CD4-positive, alpha-beta T cell treated with Interleukin-2 at 100 ng/mL for 4 hours (primary cell): ENCODE measurements at regions not wholly inside any gene's neighbourhood (a gene's known extent, or its start where the extent isn't known, plus 50 kb on each side); places are given as distances from the start of the nearest gene placed in this dataset.
"Not testable (repeated sequence)": the region's sequence is repeated elsewhere in the genome, so short reads cannot be mapped to it uniquely, and the experiment has no call there.

Source experiments
- DNase-seq: peaks from one replicate; pipeline ENCODE4 v3.0.0-alpha.2; 2020; ENCODE audit warnings: low spot score

GRCh38 chr12:67716817-67717216 lies 68.3 kb downstream of the DYRK2 start:
- DNase-seq, result no peak

- not testable (repeated sequence) for DNase-seq
Observed at GRCh38 chr12:67719303-67719702, 70.8 kb downstream of the DYRK2 start.

DNA sequence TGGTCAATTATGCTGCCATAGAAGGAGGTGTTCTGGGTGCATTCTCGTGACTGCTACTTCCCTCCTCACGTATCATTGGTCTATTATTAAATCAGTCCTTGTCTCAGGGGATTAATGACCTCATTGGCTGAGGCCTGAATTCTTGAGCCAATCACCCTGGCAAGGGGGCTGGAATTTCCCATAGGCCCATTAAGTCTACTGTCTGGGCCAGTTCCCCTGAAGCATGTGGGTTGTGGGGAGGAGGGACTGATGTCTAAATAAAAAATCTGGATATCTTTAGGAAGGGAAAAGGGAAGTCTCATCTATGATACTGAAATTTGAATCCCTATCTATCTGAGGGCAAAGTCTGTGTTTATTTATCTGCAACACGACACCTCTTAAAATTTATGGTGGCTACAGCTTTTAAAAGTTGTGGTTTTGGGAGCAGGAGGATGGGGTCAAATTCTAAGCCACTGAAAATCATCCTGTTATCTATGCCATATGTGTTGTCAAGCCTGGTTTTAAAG lies 71.9 kb downstream of the DYRK2 start:
- no peak for DNase-seq

GRCh38 chr12:67721248-67721647 lies 72.7 kb downstream of the DYRK2 start:
- DNase-seq, result no peak

DNA sequence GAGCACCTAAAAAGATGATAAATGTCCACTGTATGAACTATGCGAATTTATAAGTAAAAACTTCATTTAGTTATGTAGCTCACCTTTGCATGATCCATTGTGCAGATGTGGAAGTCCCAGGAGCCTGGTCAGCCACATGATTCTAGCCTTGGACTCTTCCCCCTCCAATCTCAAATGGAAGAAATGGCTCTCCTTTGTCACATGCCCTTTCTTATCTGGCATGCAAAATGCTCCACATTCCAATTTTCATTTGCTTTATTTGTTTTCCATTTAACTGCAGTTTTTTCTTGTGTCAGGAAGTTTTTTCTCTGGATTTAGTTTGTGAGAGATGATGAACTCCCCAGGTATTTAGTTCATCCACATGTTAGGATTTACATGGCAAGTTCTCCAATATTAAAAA lies 73.8 kb downstream of the DYRK2 start:
- DNase-seq, result no peak

DNA sequence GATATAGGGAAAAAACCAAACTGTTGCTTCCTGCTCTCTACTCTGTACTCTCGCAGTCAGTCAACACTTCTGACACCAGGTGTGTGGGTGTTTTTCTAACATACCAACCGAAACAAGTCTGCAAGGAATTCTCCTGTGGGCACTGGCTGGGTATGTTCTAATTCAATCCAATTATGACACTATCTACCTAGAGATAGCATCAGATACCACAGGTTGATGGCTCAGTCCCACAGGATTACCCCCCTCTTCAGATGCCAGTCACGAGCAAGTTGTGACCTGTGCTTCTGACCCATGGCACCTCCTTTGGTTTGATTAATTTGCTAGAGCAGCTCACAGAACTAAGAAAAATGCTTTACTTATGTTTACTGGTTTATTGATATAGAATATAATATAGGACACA lies 78.3 kb downstream of the DYRK2 start:
- no peak for DNase-seq

DNA sequence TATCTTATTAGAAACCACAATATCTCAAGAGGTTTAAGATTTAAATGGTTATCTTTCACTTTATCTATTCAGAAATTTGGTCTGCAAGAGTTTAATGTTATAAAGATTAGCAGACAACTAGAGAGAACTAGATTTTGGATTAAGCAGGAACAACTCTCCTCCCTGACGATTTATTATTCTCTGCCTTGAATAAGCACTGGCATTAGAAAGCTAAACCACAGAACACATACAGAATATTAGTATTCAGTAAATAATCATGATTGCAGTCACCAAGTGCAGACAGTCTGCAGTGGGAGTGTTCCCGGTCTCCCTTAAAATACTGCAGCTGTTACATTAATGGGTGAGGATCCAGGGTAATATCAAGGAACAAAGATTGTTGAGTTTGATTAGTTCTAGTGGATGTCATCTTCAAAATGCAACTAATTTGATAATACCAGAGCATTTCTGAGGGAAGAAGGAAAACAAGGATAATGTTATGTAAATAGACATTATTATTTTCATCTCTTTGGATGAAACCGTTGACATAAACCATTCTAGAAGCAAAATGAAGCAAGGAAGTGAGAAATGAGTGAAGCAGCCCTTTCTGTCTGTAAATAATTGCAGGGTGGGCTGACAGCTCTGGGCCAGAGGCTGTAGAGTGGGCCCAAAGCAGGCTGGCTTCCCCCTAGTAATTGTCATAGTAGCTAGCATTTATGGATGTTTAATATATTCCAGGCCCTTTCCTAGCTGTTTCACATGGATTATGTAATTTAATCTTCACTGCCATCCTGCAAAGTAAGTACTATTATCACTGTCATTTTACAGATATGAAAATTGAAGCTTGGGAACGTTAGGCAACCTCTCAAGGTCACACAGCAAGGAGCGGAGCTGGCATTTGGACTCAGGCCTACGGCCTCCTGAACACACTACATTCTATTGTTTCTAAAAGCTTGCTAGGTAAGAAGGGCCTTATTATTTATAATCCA lies 79.4 kb downstream of the DYRK2 start:
- no peak for DNase-seq

GRCh38 chr12:67732857-67733256 lies 84.3 kb downstream of the DYRK2 start:
- no peak for DNase-seq

DNA sequence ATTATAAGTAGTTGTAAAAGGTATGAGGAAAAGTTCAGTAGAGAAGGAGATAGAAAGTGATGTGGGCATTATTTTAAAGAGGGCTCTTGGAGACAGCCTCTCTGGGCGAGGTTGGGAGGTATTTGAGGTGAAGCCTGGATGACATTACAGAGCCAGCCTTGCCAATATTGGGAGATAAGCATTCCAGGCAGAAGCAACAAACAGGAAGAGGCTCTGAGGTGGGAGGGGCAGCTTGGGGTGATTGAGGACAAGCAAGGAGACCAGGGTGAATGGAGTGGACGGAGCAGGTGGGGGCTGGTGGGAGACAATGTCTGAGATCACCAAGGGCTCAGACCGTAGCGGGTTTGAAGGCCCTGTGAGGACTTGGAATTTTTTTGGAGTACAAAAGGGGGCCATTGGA lies 87.3 kb downstream of the DYRK2 start:
- no peak for DNase-seq

DNA sequence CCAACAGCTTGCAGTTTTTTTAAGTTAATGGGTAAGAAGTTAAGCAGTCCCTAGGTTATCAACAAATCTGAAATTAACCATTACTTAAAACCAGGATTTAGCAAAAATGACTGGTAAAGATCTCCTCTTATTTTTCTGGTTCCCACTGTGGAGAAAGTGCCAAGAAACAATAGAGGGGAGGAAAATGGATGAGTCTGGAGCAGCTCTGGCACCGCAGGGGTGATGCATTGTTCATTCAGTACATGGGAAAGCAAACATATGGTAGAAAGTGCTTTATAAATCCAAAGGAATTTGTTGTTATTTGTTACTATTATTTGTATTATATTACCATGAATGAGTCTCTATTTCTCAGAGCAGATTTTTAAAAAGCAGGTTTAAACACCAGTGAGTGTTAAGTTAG lies 92.2 kb downstream of the DYRK2 start:
- DNase-seq, result no peak

- no peak for DNase-seq
Observed at GRCh38 chr12:67741270-67741669, 92.7 kb downstream of the DYRK2 start.

DNA sequence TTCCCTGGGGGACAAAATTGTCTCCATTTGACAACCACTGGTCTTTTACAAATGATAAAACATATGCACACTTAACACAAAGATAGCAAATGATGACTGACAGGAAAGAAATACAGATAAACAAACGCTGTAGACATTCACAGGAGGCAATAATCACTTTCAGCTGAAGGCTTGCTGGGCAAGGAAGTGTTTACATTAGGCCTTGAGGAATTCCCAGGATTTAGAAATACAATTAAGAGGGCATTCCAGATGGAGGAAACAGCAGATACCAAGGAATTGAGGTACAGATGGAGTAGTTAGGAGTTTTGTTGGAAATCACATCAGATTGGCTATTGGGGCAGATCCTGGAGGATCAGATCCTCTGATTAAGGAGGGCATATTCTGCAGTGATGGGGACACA lies 93.9 kb downstream of the DYRK2 start:
- DNase-seq, result no peak

GRCh38 chr12:67747869-67748742 lies 99.6 kb downstream of the DYRK2 start:
- no peak for DNase-seq

GRCh38 chr12:67748743-67749040 lies 100.1 kb downstream of the DYRK2 start:
- DNase-seq, result no peak

- DNase-seq, result no peak
Observed at GRCh38 chr12:67750513-67751183, 102.1 kb downstream of the DYRK2 start.

- no peak for DNase-seq
Observed at GRCh38 chr12:67751381-67751928, 102.9 kb downstream of the DYRK2 start.

DNA sequence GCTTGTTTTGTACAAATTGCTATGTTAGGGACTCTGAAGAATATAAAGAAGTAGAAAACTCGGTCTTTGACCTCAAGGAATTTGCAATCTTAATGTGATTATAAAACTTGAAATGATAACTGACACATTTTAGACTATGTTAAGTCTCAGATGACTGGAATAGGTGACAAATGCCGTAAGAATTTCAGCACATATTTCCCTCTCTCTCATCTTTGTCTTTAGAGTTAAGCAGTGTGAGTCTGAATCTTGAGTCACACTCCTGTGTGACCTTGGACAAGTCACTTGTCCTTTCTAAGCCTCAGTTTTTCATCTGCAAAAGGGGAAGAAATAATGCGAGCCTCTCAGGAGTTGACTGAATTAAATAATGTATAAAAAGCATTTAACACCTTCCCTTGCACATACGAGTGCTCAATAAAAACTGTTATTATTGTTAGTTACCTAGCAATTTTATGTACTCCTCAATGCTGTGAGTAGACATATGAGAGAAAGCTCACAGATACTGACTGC lies 103.7 kb downstream of the DYRK2 start:
- no peak for DNase-seq

- no peak for DNase-seq
Observed at GRCh38 chr12:67754933-67755697, 106.6 kb downstream of the DYRK2 start.

GRCh38 chr12:67757651-67758050 lies 109.1 kb downstream of the DYRK2 start:
- no peak for DNase-seq

DNA sequence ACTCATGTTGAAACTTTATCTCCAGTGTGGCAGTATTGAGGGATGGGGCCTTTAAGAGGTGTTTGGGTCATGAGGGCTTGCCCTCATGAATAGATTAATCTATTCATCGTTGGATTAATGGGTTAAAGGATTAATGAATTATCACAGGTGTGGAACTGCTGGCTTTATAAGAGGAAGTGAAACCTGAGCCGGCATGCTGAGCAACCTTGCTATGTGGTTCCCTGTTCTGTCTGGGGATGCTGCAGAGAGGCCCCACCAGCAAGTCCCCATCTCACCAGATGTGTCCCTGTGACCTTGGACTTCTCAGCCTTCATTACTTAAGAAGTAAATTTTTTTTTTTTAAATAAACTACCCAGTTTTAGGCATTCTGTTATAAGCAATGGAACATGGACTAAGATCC lies 109.6 kb downstream of the DYRK2 start:
- no peak for DNase-seq

GRCh38 chr12:67758521-67758920 lies 110.0 kb downstream of the DYRK2 start:
- no peak for DNase-seq
